ENCODE measurements at regions not wholly inside any gene's neighbourhood (a gene's known extent, or its start where the extent isn't known, plus 50 kb on each side); places are given as distances from the start of the nearest gene placed in this dataset.

DNA sequence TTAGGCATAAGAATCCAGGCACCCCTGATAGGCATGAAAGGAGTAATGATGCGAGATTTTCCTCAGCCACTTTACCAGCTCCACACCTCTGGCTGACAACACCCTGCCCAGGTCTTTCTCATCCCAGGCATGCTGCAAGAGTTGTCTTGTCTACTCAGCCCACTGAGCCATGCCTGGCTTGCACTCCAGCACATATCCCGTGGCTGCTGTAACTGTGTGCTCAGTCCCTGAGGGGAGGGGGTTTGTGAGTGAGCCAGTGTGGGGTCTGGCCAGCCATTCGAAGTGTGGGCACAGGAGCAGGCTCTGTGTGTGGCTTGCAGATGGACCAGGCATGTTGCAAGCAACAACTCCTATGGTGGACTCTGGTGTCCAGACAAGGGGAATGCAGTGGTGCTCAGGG is 529.6 kb downstream of the ADGRL2 start:
- no peak for TF ChIP-seq CTCF (conservative IDR thresholded peaks at IDR 0.05; ENCODE audit: low read depth, low read length)
- TF ChIP-seq EZH2 (IDR thresholded peaks at IDR 0.05; ENCODE audit: borderline replicate concordance, low read depth, low read length, poor library complexity, severe bottlenecking) = no peak

Data from A673 (cell line).